ENCODE measurements at regions not wholly inside any gene's neighbourhood (a gene's known extent, or its start where the extent isn't known, plus 50 kb on each side); places are given as distances from the start of the nearest gene placed in this dataset.

- Histone ChIP-seq H3K4me1 (ENCODE audit: control insufficient read depth, insufficient read depth, low read length) (no peaks in the 10 kb centered on the region), H3K36me3 (ENCODE audit: control insufficient read depth, insufficient read depth, low read length) (no peaks in the 10 kb centered on the region), H3K9me3 (ENCODE audit: control insufficient read depth, insufficient read depth, low read length) (peaks cover 4% of the 10 kb centered on the region), H3K27me3 (ENCODE audit: control insufficient read depth, insufficient read depth, low read length) (no peaks in the 10 kb centered on the region), H3K4me3 (ENCODE audit: low read length) (no peak overlapping the region), H3K27ac (ENCODE audit: low read length) (no peak overlapping the region)
- no peaks in the 10 kb centered on the region for H3K27me3 Mint-ChIP-seq (ENCODE audit: low read depth in 2 of 2)
- H3K27ac Mint-ChIP-seq: no peak overlapping the region
- intact Hi-C loops (cut with micrococcal nuclease): no loop called here
- no peaks in the 10 kb centered on the region for H3K36me3 Mint-ChIP-seq
- H3K4me3 Mint-ChIP-seq: no peak overlapping the region
- H3K9me3 Mint-ChIP-seq: peaks cover 10 to 15% of the 10 kb centered on the region in 2 donors
- no peak for TF ChIP-seq CTCF (IDR thresholded peaks at IDR 0.05)
- no peaks in the 10 kb centered on the region for H3K4me1 Mint-ChIP-seq
- ATAC-seq (no peak), DNase-seq (no peak)
Observed at GRCh38 chr13:38255600-38255999, 94.1 kb upstream of the UFM1 start.

GRCh38 chr13:38239874-38240273, 109.8 kb upstream of the UFM1 start:
- H3K9me3 ChIP-seq (ENCODE audit: control insufficient read depth, insufficient read depth, low read length): no peaks in the 10 kb centered on the region
- Mint-ChIP-seq H3K4me1 (no peaks in the 10 kb centered on the region), H3K9me3 (peaks cover 8 to 17% of the 10 kb centered on the region in 2 donors)

GRCh38 chr13:38228322-38228721, 121.3 kb upstream of the UFM1 start:
- Mint-ChIP-seq H3K4me3 (no peak overlapping the region), H3K27ac (no peak overlapping the region), H3K4me1 (no peaks in the 10 kb centered on the region), H3K27me3 (ENCODE audit: low read depth in 2 of 2) (no peaks in the 10 kb centered on the region), H3K9me3 (peaks cover 12 to 15% of the 10 kb centered on the region in 2 donors), H3K36me3 (peaks cover 6% of the 10 kb centered on the region)
- DNase-seq (no peak), ATAC-seq (no peak)
- no peak for TF ChIP-seq CTCF (IDR thresholded peaks at IDR 0.05)
- H3K4me1 ChIP-seq (ENCODE audit: control insufficient read depth, insufficient read depth, low read length): no peaks in the 10 kb centered on the region
- no peak overlapping the region for H3K4me3 ChIP-seq (ENCODE audit: low read length)
- no peak overlapping the region for H3K27ac ChIP-seq (ENCODE audit: low read length)
- H3K9me3 ChIP-seq (ENCODE audit: control insufficient read depth, insufficient read depth, low read length): peaks cover 7% of the 10 kb centered on the region
- WGBS (ENCODE audit: insufficient coverage): 69% methylated on average over 2 of the region's 2 CpGs
- intact Hi-C loops (cut with micrococcal nuclease): no loop called here
- H3K36me3 ChIP-seq (ENCODE audit: control insufficient read depth, insufficient read depth, low read length): no peaks in the 10 kb centered on the region
- no peaks in the 10 kb centered on the region for H3K27me3 ChIP-seq (ENCODE audit: control insufficient read depth, insufficient read depth, low read length)

More at GRCh38 chr13:38239874-38240273, 109.8 kb upstream of the UFM1 start:
- Mint-ChIP-seq H3K27me3 (ENCODE audit: low read depth in 2 of 2) (no peaks in the 10 kb centered on the region), H3K27ac (no peak overlapping the region), H3K4me3 (no peak overlapping the region), H3K36me3 (peaks cover 17% of the 10 kb centered on the region)
- no peak overlapping the region for H3K27ac ChIP-seq (ENCODE audit: low read length)
- intact Hi-C loops (cut with micrococcal nuclease): no loop called here
- ATAC-seq: no peak
- H3K36me3 ChIP-seq (ENCODE audit: control insufficient read depth, insufficient read depth, low read length): no peaks in the 10 kb centered on the region
- no peak overlapping the region for H3K4me3 ChIP-seq (ENCODE audit: low read length)
- no peaks in the 10 kb centered on the region for H3K27me3 ChIP-seq (ENCODE audit: control insufficient read depth, insufficient read depth, low read length)
- H3K4me1 ChIP-seq (ENCODE audit: control insufficient read depth, insufficient read depth, low read length): no peaks in the 10 kb centered on the region
- DNase-seq: no peak
- TF ChIP-seq CTCF (IDR thresholded peaks at IDR 0.05): no peak

- Mint-ChIP-seq H3K4me3 (no peak overlapping the region), H3K4me1 (no peaks in the 10 kb centered on the region), H3K27ac (no peak overlapping the region), H3K27me3 (ENCODE audit: low read depth in 2 of 2) (no peaks in the 10 kb centered on the region), H3K9me3 (peaks cover 4 to 5% of the 10 kb centered on the region in 2 donors), H3K36me3 (peaks cover 6% of the 10 kb centered on the region)
- Histone ChIP-seq H3K27me3 (ENCODE audit: control insufficient read depth, insufficient read depth, low read length) (no peaks in the 10 kb centered on the region), H3K36me3 (ENCODE audit: control insufficient read depth, insufficient read depth, low read length) (no peaks in the 10 kb centered on the region), H3K9me3 (ENCODE audit: control insufficient read depth, insufficient read depth, low read length) (peaks cover 8% of the 10 kb centered on the region), H3K4me1 (ENCODE audit: control insufficient read depth, insufficient read depth, low read length) (no peaks in the 10 kb centered on the region), H3K27ac (ENCODE audit: low read length) (no peak overlapping the region), H3K4me3 (ENCODE audit: low read length) (no peak overlapping the region)
- no peak for TF ChIP-seq CTCF (IDR thresholded peaks at IDR 0.05)
- intact Hi-C loops (cut with micrococcal nuclease): no loop called here
- DNase-seq (no peak), ATAC-seq (no peak)
Observed at GRCh38 chr13:38226496-38226895, 123.2 kb upstream of the UFM1 start.
